ENCODE measurements at regions not wholly inside any gene's neighbourhood (a gene's known extent, or its start where the extent isn't known, plus 50 kb on each side); places are given as distances from the start of the nearest gene placed in this dataset.

GRCh38 chr15:47461652-47462141 is 255.6 kb upstream of the SEMA6D start:
- TF ChIP-seq CTCF (IDR thresholded peaks at IDR 0.05) (no peak), POLR2A (IDR thresholded peaks at IDR 0.05; ENCODE audit: low read length) (no peak), CHD2 (IDR thresholded peaks at IDR 0.05; ENCODE audit: low read length, partially characterized antibody) (no peak), EHF (CRISPR knock-in tag; IDR thresholded peaks at IDR 0.05) (no peak)
- TF ChIP-seq, protein P1, sequence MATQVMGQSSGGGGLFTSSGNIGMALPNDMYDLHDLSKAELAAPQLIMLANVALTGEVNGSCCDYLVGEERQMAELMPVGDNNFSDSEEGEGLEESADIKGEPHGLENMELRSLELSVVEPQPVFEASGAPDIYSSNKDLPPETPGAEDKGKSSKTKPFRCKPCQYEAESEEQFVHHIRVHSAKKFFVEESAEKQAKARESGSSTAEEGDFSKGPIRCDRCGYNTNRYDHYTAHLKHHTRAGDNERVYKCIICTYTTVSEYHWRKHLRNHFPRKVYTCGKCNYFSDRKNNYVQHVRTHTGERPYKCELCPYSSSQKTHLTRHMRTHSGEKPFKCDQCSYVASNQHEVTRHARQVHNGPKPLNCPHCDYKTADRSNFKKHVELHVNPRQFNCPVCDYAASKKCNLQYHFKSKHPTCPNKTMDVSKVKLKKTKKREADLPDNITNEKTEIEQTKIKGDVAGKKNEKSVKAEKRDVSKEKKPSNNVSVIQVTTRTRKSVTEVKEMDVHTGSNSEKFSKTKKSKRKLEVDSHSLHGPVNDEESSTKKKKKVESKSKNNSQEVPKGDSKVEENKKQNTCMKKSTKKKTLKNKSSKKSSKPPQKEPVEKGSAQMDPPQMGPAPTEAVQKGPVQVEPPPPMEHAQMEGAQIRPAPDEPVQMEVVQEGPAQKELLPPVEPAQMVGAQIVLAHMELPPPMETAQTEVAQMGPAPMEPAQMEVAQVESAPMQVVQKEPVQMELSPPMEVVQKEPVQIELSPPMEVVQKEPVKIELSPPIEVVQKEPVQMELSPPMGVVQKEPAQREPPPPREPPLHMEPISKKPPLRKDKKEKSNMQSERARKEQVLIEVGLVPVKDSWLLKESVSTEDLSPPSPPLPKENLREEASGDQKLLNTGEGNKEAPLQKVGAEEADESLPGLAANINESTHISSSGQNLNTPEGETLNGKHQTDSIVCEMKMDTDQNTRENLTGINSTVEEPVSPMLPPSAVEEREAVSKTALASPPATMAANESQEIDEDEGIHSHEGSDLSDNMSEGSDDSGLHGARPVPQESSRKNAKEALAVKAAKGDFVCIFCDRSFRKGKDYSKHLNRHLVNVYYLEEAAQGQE (IDR thresholded peaks at IDR 0.05) = no peak

All from A549 (cell line).